Keratinocyte (primary cell): ENCODE measurements at regions not wholly inside any gene's neighbourhood (a gene's known extent, or its start where the extent isn't known, plus 50 kb on each side); places are given as distances from the start of the nearest gene placed in this dataset.

Experiments
- DNase-seq: peaks from one replicate; pipeline ENCODE4 v3.0.0-alpha.2; 2011; ENCODE audit warnings: low read depth, missing footprints, low spot score
- FAIRE-seq: peaks from 2 replicates; lab custom pipeline; 2011; peaks lifted over from hg19 to GRCh38; lab: Jason Lieb, UNC
- H2AFZ ChIP-seq: 2 replicates; pipeline ENCODE4 v1.6.0; 2012; ENCODE audit warnings: low read length, control low read depth, inconsistent platforms; ENCODE audit not compliant: control insufficient read depth
- H3K27ac ChIP-seq: 2 replicates; pipeline ENCODE4 v1.5.1; 2011; ENCODE audit warnings: low read length; ENCODE audit not compliant: control insufficient read depth, insufficient read depth
- H3K27me3 ChIP-seq: 3 replicates; pipeline ENCODE4 v1.6.0; 2011; ENCODE audit warnings: low read length; ENCODE audit not compliant: control insufficient read depth, insufficient read depth; ENCODE audit errors: extremely low read depth
- H3K36me3 ChIP-seq, 2 experiments: 2 replicates in 1 of 2; 3 replicates in 1 of 2; pipeline ENCODE4 v1.5.1; 2011; ENCODE audit warnings: low read length in 2 of 2, mild to moderate bottlenecking in 1 of 2; ENCODE audit not compliant: control insufficient read depth in 2 of 2, insufficient read depth in 2 of 2; ENCODE audit errors: extremely low read depth in 1 of 2
- H3K4me1 ChIP-seq: 3 replicates; pipeline ENCODE4 v1.5.1; 2011; ENCODE audit warnings: low read length; ENCODE audit not compliant: control insufficient read depth, insufficient read depth; ENCODE audit errors: extremely low read depth
- H3K4me2 ChIP-seq: 3 replicates; pipeline ENCODE4 v1.6.0; 2011; ENCODE audit warnings: low read depth, low read length; ENCODE audit not compliant: control insufficient read depth, insufficient read depth; ENCODE audit errors: extremely low read depth
- H3K4me3 ChIP-seq, 3 experiments: fragments of 200-600 bp in 1 of 3; sonication (generic) in 1 of 3; 2 replicates in 2 of 3; 3 replicates in 1 of 3; pipeline ENCODE4 v1.5.1; 2011 to 2016; ENCODE audit warnings: low read length in 3 of 3, mild to moderate bottlenecking in 3 of 3, control low read depth in 2 of 3, inconsistent platforms in 1 of 3, low read depth in 1 of 3, mixed read lengths in 1 of 3, mixed run types in 1 of 3, moderate library complexity in 1 of 3; ENCODE audit not compliant: control insufficient read depth in 2 of 3, insufficient read depth in 2 of 3; ENCODE audit errors: extremely low read depth in 1 of 3
- H3K79me2 ChIP-seq: 2 replicates; pipeline ENCODE4 v1.6.0; 2012; ENCODE audit warnings: low read length; ENCODE audit not compliant: control insufficient read depth, insufficient read depth
- H3K9ac ChIP-seq: 3 replicates; pipeline ENCODE4 v1.6.0; 2011; ENCODE audit warnings: low read length; ENCODE audit not compliant: control insufficient read depth, insufficient read depth; ENCODE audit errors: extremely low read depth
- H3K9me1 ChIP-seq: 3 replicates; pipeline ENCODE4 v1.6.0; 2011; ENCODE audit warnings: low read length; ENCODE audit not compliant: control insufficient read depth, insufficient read depth; ENCODE audit errors: extremely low read depth
- H3K9me3 ChIP-seq: 2 replicates; pipeline ENCODE4 v1.5.1; 2012; ENCODE audit warnings: low read depth, low read length; ENCODE audit not compliant: control insufficient read depth
- H4K20me1 ChIP-seq: 3 replicates; pipeline ENCODE4 v1.6.0; 2011; ENCODE audit warnings: low read length; ENCODE audit not compliant: control insufficient read depth, insufficient read depth; ENCODE audit errors: extremely low read depth
- EZH2 ChIP-seq: IDR thresholded peaks from one replicate; pipeline ENCODE4 v1.6.1; 2012; ENCODE audit warnings: inconsistent platforms, mild to moderate bottlenecking, low read length, moderate library complexity
- dilution Hi-C: fragments of 300-500 bp; cut with MboI; formaldehyde crosslinking; loops from one replicate; pipeline ENCODE4 v1.7.0; 2020; ENCODE audit warnings: low sequenced_read_pairs; ENCODE audit not compliant: extremely low pct_ligation_motif_present
- TF ChIP-seq, protein P1 (sequence below), 3 experiments: IDR thresholded peaks in 1 of 3; conservative IDR thresholded peaks in 1 of 3; optimal IDR thresholded peaks in 1 of 3; 2 replicates in 2 of 3; 3 replicates in 1 of 3; pipeline versions ENCODE3 to v1.5.1; 2011; ENCODE audit warnings: low read length in 3 of 3, mild to moderate bottlenecking in 3 of 3, moderate library complexity in 2 of 3, control low read depth in 1 of 3, inconsistent platforms in 1 of 3; ENCODE audit not compliant: insufficient read depth in 2 of 3; ENCODE audit errors: extremely low read depth in 1 of 3

DNA sequence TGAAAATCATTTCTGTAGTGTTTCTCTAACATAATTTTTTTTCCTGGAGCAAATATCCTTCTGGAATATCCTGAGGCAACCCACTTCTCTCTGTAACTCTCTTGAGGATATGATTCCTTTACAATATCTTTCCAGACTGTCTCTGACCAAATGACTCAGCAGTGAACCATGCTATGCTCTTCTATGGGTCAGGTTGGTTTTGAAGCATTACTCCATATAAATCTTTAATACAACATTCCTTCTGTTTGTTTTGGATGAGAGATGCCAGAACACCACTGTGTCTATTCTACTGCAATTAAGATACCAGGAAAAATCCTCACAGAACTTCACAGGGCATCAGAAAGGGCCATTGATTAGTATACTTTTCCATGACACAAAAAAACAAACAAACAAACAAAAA lies 626.4 kb upstream of the ZNF385D start:
- Histone ChIP-seq H2AFZ (no peak overlapping the region), H3K79me2 (no peaks in the 10 kb centered on the region), H3K9ac (no peak overlapping the region), H3K4me3 (no peak overlapping the region), H3K9me3 (no peaks in the 10 kb centered on the region), H3K36me3 (no peaks in the 10 kb centered on the region), H3K4me1 (no peaks in the 10 kb centered on the region), H3K27ac (no peak overlapping the region), H3K27me3 (peaks cover 8% of the 10 kb centered on the region), H4K20me1 (no peaks in the 10 kb centered on the region), H3K9me1 (no peaks in the 10 kb centered on the region), H3K4me2 (no peak overlapping the region)
- TF ChIP-seq, protein P1, sequence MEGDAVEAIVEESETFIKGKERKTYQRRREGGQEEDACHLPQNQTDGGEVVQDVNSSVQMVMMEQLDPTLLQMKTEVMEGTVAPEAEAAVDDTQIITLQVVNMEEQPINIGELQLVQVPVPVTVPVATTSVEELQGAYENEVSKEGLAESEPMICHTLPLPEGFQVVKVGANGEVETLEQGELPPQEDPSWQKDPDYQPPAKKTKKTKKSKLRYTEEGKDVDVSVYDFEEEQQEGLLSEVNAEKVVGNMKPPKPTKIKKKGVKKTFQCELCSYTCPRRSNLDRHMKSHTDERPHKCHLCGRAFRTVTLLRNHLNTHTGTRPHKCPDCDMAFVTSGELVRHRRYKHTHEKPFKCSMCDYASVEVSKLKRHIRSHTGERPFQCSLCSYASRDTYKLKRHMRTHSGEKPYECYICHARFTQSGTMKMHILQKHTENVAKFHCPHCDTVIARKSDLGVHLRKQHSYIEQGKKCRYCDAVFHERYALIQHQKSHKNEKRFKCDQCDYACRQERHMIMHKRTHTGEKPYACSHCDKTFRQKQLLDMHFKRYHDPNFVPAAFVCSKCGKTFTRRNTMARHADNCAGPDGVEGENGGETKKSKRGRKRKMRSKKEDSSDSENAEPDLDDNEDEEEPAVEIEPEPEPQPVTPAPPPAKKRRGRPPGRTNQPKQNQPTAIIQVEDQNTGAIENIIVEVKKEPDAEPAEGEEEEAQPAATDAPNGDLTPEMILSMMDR (optimal IDR thresholded peaks at IDR 0.05 in 1 of 3, IDR thresholded peaks at IDR 0.05 in 1 of 3, conservative IDR thresholded peaks at IDR 0.05 in 1 of 3; ENCODE audit: extremely low read depth in 1 of 3, insufficient read depth in 2 of 3, low read length in 3 of 3): no peak
- no peak for TF ChIP-seq EZH2
- FAIRE-seq (no peak), DNase-seq (no peak)
- dilution Hi-C loops: no loop called here

DNA sequence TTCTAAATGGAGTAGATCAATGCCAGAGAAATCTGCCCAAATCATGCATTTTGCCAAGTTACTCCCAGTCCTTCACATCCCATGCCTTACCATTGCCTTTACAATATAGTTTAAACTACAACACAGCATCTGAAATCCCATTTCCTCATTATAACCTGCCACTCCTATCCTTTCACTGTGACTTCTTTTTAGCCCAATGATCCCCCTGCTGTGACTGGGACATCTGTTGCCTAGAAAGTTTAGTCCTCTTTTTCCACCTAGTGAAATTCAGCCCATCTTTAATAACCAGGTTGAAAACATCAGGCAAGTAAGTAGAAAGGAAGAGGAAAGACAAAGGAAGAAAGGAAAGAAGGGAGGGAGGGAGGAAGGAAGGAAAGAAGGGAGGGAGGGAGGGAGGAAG lies 627.9 kb upstream of the ZNF385D start:
- TF ChIP-seq, protein P1 (optimal IDR thresholded peaks at IDR 0.05 in 1 of 3, IDR thresholded peaks at IDR 0.05 in 1 of 3, conservative IDR thresholded peaks at IDR 0.05 in 1 of 3; ENCODE audit: extremely low read depth in 1 of 3, insufficient read depth in 2 of 3, low read length in 3 of 3): no peak
- no peak for TF ChIP-seq EZH2
- no peaks in the 10 kb centered on the region for H3K4me1 ChIP-seq
- H2AFZ ChIP-seq: no peak overlapping the region
- no peak overlapping the region for H3K4me2 ChIP-seq
- no peaks in the 10 kb centered on the region for H3K9me1 ChIP-seq
- H3K9me3 ChIP-seq: no peaks in the 10 kb centered on the region
- no peaks in the 10 kb centered on the region for H3K27me3 ChIP-seq
- DNase-seq (no peak), FAIRE-seq (no peak)
- H3K79me2 ChIP-seq: no peaks in the 10 kb centered on the region
- dilution Hi-C loops: no loop called here
- no peak overlapping the region for H3K9ac ChIP-seq
- H3K4me3 ChIP-seq: no peak overlapping the region
- H3K36me3 ChIP-seq: no peaks in the 10 kb centered on the region
- no peaks in the 10 kb centered on the region for H4K20me1 ChIP-seq
- H3K27ac ChIP-seq: no peak overlapping the region
